CD4-positive, alpha-beta T cell (primary cell): ENCODE measurements at regions not wholly inside any gene's neighbourhood (a gene's known extent, or its start where the extent isn't known, plus 50 kb on each side); places are given as distances from the start of the nearest gene placed in this dataset.

ENCODE experiments used
- ATAC-seq: fragments of 200-7000 bp; cut with Tn5 transposase; one replicate; pipeline ENCODE4 v1.10.0; 2022; ENCODE audit warnings: mild to moderate bottlenecking; ENCODE audit not compliant: poor library complexity
- CTCF ChIA-PET: fragments of 350-600 bp; sonication (Branson Sonifier 250); formaldehyde crosslinking; loops from one replicate; lab custom pipeline; 2021; ENCODE audit warnings: antibody characterized with exemption, inconsistent platforms; lab: Charles Lee
- POLR2A ChIA-PET: fragments of 350-600 bp; sonication (Branson Sonifier 250); formaldehyde crosslinking; loops from one replicate; lab custom pipeline; 2021; ENCODE audit warnings: antibody characterized with exemption, inconsistent platforms; lab: Charles Lee
- DNase-seq, 14 experiments: peaks; one replicate each; pipeline ENCODE4 v3.0.0-alpha.2; 2013 to 2020; ENCODE audit warnings: mixed read lengths in 2 of 14
- H3K27ac ChIP-seq, 2 donors: one replicate each; pipeline versions ENCODE4 v1.5.1 to v1.7.0; 2013; ENCODE audit warnings: low read length in 2 of 2, low read depth in 1 of 2, mild to moderate bottlenecking in 1 of 2
- H3K27me3 ChIP-seq, 2 experiments: 1 replicate in 1 of 2; 2 replicates in 1 of 2; pipeline versions ENCODE4 v1.6.1 to v1.7.0; 2013; ENCODE audit warnings: low read length in 2 of 2, control low read depth in 1 of 2, mild to moderate bottlenecking in 1 of 2, moderate library complexity in 1 of 2; ENCODE audit not compliant: insufficient read depth in 2 of 2, control insufficient read depth in 1 of 2
- H3K36me3 ChIP-seq: one replicate; pipeline ENCODE4 v1.6.1; 2013; ENCODE audit warnings: low read length, control low read depth; ENCODE audit not compliant: insufficient read depth
- H3K4me1 ChIP-seq: one replicate; pipeline ENCODE4 v1.6.1; 2013; ENCODE audit warnings: low read length, control low read depth; ENCODE audit not compliant: insufficient read depth
- H3K4me3 ChIP-seq: one replicate; pipeline ENCODE4 v1.5.1; 2013; ENCODE audit warnings: mild to moderate bottlenecking, low read length, moderate library complexity
- H3K9me3 ChIP-seq, 2 experiments: 1 replicate in 1 of 2; 2 replicates in 1 of 2; pipeline versions ENCODE4 v1.6.1 to v1.7.0; 2013; ENCODE audit warnings: low read length in 2 of 2, mild to moderate bottlenecking in 2 of 2, control low read depth in 1 of 2, moderate library complexity in 1 of 2; ENCODE audit not compliant: control insufficient read depth in 1 of 2, insufficient read depth in 1 of 2
- H3K27ac Mint-ChIP-seq: one replicate; pipeline ENCODE4 v1.8.0; 2020; ENCODE audit warnings: mixed read lengths
- H3K27me3 Mint-ChIP-seq: one replicate; pipeline ENCODE4 v1.8.0; 2021; ENCODE audit warnings: mixed read lengths
- H3K36me3 Mint-ChIP-seq: one replicate; pipeline ENCODE4 v1.8.0; 2021; ENCODE audit warnings: low read depth, mixed read lengths
- H3K4me1 Mint-ChIP-seq: one replicate; pipeline ENCODE4 v1.8.0; 2021; ENCODE audit warnings: low read depth, mixed read lengths
- H3K4me3 Mint-ChIP-seq: one replicate; pipeline ENCODE4 v1.8.0; 2020; ENCODE audit warnings: mild to moderate bottlenecking, mixed read lengths
- H3K9me3 Mint-ChIP-seq: one replicate; pipeline ENCODE4 v1.8.0; 2020; ENCODE audit warnings: mixed read lengths
- intact Hi-C, 2 experiments: fragments of 100-400 bp; cut with DNase I in 1 of 2; cut with micrococcal nuclease in 1 of 2; formaldehyde crosslinking; loops; one replicate each; pipeline versions ENCODE4 v1.15.1 to v1.9.0; 2023 to 2025; cut with DNase I, micrococcal nuclease
- TF ChIP-seq, protein P1 (sequence below): fragments of 200-600 bp; IDR thresholded peaks from one replicate; pipeline ENCODE4 v1.8.0; 2022; ENCODE audit warnings: antibody characterized with exemption, mild to moderate bottlenecking

DNA sequence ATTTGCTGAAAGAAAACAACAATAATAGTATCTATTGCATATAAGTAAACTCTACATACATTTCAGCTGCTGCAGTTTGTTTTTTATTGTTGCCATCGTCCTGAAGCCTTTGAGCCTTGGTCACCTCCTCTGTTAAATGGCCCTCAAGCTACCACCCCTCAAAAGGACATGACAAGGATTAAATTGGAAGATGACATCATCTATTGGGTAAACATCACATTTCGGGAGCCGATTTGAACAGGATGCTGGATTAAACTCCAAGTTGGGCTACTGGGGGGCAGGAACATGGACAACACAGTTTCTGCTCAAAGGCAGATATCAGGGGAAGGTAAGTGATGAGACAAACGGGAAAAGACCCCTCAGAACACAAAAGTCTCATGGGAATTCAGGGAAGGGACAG, 92.3 kb upstream of the ATP2B2 start:
- Mint-ChIP-seq H3K4me3 (no peak overlapping the region), H3K9me3 (peaks cover 2% of the 10 kb centered on the region), H3K36me3 (no peaks in the 10 kb centered on the region), H3K4me1 (peaks cover 13% of the 10 kb centered on the region), H3K27me3 (peaks cover 50% of the 10 kb centered on the region), H3K27ac (no peak overlapping the region)
- intact Hi-C loops = no loop called here
- ChIA-PET CTCF (no interaction called here), POLR2A (no interaction called here)
- Histone ChIP-seq H3K27ac (no peak overlapping the region), H3K4me1 (peaks cover 18% of the 10 kb centered on the region), H3K9me3 (no peaks in the 10 kb centered on the region), H3K36me3 (no peaks in the 10 kb centered on the region), H3K4me3 (no peak overlapping the region), H3K27me3 (peaks cover 0 to 9% of the 10 kb centered on the region in 2 experiments)
- DNase-seq (no peak), ATAC-seq (no peak)
- TF ChIP-seq, protein P1, sequence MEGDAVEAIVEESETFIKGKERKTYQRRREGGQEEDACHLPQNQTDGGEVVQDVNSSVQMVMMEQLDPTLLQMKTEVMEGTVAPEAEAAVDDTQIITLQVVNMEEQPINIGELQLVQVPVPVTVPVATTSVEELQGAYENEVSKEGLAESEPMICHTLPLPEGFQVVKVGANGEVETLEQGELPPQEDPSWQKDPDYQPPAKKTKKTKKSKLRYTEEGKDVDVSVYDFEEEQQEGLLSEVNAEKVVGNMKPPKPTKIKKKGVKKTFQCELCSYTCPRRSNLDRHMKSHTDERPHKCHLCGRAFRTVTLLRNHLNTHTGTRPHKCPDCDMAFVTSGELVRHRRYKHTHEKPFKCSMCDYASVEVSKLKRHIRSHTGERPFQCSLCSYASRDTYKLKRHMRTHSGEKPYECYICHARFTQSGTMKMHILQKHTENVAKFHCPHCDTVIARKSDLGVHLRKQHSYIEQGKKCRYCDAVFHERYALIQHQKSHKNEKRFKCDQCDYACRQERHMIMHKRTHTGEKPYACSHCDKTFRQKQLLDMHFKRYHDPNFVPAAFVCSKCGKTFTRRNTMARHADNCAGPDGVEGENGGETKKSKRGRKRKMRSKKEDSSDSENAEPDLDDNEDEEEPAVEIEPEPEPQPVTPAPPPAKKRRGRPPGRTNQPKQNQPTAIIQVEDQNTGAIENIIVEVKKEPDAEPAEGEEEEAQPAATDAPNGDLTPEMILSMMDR = no peak

DNA sequence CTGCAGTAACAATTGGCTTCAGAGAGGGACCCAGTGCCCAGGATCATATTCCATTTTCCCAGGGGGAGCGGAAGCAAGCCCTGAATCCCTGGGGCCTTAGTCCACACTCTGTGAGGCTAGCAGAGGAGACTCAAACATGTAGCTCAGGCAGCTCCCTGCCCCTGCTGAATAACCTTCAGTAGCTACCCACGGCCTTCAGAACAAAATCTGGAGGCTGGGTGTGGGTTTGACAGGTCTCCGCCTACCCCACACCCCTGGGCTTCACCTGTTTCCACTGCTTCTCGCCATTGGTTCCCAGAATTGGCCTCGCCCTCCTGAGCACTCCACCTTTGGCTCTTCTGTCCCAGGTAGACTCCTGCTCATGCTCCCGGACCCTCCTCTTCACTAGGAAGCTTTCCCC, 93.6 kb upstream of the ATP2B2 start:
- H3K4me3 ChIP-seq = no peak overlapping the region

DNA sequence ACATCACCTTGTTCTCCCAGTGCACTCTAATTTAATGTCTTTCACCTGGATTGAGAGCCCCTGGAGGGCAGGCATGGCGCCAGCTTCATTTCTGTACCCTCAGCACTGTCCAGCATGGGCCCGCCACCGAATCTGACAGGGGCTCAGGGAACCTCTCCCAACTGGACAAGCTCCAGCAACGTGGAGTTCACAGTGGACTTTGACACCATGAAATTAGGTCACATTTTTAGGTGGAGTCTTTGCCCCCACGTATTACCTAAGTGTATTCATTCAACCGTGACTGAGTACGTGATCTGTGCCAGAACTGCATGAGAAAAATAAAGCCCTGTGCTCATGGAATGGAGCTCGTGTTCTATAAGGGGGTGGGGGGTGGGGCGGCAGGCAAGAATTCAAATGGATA, 94.1 kb upstream of the ATP2B2 start:
- DNase-seq (no peak), ATAC-seq (no peak)
- Histone ChIP-seq H3K4me1 (peaks cover 35% of the 10 kb centered on the region), H3K4me3 (no peak overlapping the region), H3K36me3 (no peaks in the 10 kb centered on the region), H3K9me3 (no peaks in the 10 kb centered on the region), H3K27me3 (peaks cover 0 to 9% of the 10 kb centered on the region in 2 experiments), H3K27ac (no peak overlapping the region)
- H3K4me3 Mint-ChIP-seq = no peak overlapping the region
- H3K9me3 Mint-ChIP-seq = peaks cover 2% of the 10 kb centered on the region
- intact Hi-C loops = no loop called here
- ChIA-PET POLR2A (no interaction called here), CTCF (no interaction called here)
- peaks cover 31% of the 10 kb centered on the region for H3K4me1 Mint-ChIP-seq
- peaks cover 59% of the 10 kb centered on the region for H3K27me3 Mint-ChIP-seq
- H3K27ac Mint-ChIP-seq = no peak overlapping the region
- no peaks in the 10 kb centered on the region for H3K36me3 Mint-ChIP-seq
- TF ChIP-seq, protein P1 = no peak

More for the DNA sequence above, 93.6 kb upstream of the ATP2B2 start:
- TF ChIP-seq, protein P1 = no peak
- no peak overlapping the region for H3K4me3 Mint-ChIP-seq
- Histone ChIP-seq H3K27me3 (peaks cover 0 to 9% of the 10 kb centered on the region in 2 experiments), H3K4me1 (peaks cover 31% of the 10 kb centered on the region), H3K9me3 (no peaks in the 10 kb centered on the region), H3K27ac (no peak overlapping the region), H3K36me3 (no peaks in the 10 kb centered on the region)
- CTCF ChIA-PET = no interaction called here
- POLR2A ChIA-PET = no interaction called here
- ATAC-seq (no peak), DNase-seq (no peak)
- H3K27me3 Mint-ChIP-seq = peaks cover 59% of the 10 kb centered on the region
- peaks cover 26% of the 10 kb centered on the region for H3K4me1 Mint-ChIP-seq
- peaks cover 2% of the 10 kb centered on the region for H3K9me3 Mint-ChIP-seq
- no peaks in the 10 kb centered on the region for H3K36me3 Mint-ChIP-seq
- no peak overlapping the region for H3K27ac Mint-ChIP-seq
- intact Hi-C loops = no loop called here
